NK-92 (cell line): ENCODE measurements at regions not wholly inside any gene's neighbourhood (a gene's known extent, or its start where the extent isn't known, plus 50 kb on each side); places are given as distances from the start of the nearest gene placed in this dataset.
"Not testable (repeated sequence)": the region's sequence is repeated elsewhere in the genome, so short reads cannot be mapped to it uniquely, and the experiment has no call there.

ENCODE experiments used
- DNase-seq: peaks from one replicate; lab custom pipeline; 2025; ENCODE audit not compliant: unreplicated experiment; lab: John Stamatoyannopoulos, UW

DNA sequence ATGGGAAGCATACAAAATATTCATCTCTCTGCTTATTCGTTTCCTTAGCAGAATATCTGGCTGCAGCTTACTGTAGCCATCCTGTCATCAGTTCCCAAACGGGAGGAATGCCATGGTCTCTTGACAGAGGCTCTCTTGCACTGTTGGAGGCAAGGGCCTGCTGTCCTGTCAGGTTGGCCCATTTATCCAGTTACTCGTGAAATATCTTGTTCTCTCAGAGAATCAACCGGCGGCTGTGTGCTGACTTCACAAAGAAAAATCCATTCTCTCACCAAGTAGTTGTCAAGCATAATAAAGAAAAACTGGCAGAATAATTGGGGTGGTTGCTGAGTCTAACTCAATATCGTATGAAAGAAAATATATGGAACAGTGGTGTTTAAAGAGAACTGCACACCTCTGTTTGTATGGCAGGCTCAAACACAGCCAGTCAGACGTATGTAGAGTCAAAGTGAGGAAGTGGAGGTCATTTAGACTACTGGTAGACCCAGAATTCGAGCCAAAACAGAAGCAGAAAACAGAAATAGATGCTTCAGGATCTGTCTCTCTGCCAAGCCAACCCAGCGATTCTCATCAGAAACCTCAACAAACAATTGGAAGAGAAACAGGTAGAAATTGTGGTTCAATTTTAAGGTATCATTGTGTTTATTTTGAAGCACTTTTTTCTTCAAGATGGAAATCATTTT lies 349.2 kb upstream of the PRKCQ start:
- no peak for DNase-seq

DNA sequence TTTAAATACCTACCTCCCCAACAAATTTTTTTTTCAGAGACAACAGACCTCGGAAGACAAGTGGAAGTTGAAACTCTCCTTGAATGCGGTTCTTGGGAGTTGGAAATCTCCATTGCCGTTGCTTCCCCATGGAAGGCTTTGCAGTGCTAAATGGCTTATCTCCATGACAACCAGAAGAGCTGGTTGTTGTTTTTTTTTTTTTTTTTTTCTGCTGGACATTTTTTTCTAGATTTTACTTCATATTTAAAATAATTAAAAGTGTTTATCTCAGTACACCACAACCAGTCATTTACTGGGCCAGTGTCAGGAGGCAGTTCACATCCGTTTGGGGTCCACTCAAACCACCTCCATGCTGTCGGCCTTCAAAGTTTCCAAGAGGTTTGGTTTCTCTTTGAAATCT lies 348.5 kb upstream of the PRKCQ start:
- no peak for DNase-seq

DNA sequence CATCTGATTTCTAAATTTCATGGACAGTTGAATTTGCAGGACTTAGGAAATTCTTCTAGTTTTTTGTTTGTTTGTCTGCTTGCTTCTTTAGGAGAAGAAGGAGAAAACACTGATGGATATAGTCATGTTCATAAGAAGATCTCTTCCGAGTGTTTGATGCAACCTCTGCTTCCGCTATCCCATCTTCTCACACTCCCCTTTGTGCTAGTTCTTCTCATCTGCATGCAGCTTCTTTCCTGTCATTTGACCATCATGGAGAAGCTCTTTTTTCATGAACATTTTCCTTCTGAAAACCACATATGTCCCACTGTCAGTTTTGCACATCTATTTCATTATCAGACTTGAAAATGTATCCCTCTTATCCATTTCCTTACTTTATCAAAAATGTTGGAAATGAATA lies 346.9 kb upstream of the PRKCQ start:
- DNase-seq: no peak

DNA sequence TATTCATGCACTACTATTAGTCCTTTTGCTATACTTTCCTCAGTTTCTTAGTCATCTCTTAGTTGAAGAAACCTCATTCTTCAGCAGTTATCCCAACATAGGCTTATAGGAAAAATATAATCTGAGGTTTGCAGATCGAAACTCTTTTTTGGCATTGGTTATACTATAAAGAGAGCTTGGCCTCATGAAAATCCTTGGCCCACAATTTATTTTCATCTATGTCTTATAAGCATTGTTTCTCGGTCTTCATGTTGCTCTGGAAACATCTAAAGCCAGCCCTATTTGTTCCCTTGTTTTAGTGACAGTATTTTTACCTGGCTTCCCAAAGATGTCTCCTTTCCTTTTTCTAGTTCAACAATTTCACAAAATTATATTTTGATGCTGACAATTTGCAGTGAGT lies 345.1 kb upstream of the PRKCQ start:
- DNase-seq: no peak

DNA sequence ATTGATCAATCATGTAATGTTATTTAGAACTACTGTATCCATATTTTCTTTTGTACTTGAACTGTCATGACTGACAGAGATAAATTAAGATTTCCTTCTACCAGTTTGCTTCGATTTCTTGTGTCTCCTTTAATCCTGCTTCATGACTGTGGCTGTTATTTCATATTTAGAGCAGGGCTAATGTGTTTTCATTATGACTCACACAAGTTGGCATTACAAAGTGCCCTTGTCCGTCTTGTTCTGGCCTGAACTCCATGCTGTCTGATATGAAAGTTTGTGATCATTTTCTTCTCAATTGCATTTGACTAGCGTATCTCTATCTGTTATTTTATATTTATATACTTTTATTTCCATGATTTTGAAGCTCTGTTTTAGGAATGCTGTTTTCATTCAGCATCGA lies 344.1 kb upstream of the PRKCQ start:
- no peak for DNase-seq

DNA sequence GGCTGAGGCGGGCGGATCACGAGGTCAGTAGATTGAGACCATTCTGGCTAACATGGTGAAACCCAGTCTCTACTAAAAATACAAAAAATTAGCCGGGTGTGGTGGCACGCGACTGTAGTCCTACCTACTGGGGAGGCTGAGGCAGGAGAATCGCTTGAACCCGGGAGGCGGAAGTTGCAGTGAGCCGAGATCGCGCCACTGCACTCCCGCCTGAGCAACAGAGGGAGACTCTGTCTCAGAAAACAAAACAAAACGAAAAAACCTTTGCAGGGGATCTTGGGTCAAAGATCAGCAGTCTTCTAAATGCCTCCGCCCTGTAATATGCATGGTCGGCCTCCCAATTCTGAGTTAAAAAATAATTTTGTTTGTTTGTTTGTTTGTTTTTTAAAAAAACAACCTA lies 340.9 kb upstream of the PRKCQ start:
- DNase-seq: not testable (repeated sequence)

DNA sequence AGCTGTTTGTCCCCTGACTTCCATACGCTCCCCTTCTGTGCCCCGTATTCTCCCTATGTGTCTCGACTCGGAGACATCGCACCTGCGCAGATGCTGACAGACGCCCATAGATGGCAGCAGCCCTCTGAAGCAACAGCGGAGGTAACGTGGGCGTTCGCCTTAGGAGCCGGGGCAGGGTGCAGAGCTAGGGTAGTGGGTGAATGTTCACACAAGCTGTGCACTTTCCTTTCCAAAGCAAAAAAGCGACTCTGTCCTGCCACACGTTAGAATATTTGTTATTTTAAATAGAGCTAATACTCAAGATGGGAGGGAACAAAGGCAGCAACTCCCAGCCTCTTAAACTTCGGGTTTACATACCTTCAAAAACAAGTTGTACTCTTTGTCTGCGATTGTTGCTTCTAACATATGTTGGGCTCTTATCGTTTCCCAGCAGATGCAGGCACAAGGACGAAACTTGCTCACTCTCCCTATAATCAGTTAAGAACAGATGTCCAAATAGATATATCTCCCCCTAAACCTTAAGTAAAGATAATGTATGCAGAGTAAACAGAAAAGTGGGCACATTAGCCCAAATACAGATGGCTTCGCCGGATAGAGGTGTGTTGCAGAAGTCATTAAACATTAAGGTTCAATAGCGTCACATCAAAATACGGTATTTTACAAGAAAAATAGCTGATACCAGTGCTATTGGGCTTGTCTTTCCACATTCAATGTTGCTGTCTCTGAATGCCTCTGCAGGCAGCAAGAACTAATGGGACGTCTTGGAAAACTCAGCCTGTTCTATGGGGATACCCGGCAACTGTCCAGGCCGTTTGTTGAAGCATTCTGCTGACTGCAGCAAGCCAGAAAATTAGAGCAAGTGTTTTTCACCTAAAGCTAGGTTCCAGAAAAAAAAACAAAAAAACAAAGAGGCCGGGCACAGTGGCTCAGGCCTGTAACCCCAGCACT lies 340.3 kb upstream of the PRKCQ start:
- no peak for DNase-seq

DNA sequence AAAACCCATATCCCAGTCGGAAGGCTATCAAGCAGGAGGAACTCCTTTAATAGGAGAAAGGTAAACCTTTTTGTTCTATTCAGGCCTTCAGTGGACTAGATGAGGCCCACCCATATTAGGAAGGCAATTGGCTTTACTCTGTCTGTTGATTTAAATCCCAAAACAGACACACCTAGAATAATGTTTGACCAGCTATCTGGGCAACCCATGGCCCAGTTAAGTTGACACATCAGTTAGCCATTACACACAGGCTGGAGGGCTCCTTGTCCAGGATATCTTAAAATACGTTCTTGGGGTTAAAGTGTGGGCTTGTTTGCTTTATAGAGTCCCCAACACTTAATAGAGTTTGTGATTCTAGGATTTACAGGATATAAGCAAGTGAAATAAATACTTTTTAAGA lies 339.0 kb upstream of the PRKCQ start:
- no peak for DNase-seq

DNA sequence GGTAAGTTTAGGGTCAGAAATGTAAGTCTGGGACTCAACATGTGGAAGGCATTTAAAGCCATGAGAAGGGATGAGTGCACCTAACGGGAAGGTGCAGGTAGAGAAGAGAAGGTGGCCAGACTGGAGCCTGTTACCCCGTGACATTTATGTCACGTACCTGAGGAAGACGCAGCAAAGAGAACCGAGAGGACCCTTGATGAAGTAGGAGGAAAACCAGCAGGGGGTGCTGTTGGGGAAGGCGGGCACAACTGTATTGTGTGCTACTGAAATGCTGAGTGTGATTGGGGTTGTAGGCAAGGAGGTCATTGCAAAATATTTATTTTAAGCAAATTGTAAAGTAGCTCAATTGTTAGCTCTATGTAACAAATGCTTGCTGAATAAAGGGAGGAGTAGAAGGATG lies 338.2 kb upstream of the PRKCQ start:
- no peak for DNase-seq

DNA sequence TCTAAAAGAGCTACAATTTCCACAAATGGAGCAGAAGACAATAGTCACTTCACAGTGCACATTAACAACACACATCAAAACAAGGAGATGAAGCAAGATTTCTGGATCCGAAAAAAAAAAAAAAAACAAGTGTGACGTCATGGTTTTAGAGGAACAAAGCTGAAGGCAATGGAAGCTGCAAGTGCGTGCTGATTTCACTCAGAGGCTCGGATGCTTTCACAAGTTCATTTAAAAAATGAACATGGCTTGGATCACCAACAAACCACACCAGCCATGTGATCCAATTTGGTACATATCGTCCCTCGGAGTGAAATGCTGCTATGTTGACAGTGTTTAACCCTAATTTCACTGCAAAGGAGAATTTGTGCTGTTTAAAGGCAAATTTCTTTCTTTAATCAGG lies 337.0 kb upstream of the PRKCQ start:
- no peak for DNase-seq

DNA sequence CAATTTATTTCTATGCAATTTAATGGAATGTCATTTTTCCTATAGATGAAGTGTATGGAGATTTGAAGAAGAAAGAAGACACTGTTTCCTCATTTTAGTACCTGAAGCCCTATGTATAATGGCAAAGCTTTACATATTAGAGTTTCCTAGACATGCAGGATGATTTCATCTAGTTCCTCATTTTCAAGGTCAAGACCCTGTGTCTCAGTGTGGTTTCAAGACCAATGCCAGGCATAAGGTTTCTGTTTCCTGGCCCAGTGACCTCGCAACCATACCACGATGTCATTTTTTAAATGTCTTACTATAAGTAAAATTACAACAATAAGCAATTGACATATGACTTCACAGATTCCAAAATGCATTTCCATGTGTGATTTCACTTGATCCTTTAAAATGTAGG lies 336.5 kb upstream of the PRKCQ start:
- DNase-seq: no peak

DNA sequence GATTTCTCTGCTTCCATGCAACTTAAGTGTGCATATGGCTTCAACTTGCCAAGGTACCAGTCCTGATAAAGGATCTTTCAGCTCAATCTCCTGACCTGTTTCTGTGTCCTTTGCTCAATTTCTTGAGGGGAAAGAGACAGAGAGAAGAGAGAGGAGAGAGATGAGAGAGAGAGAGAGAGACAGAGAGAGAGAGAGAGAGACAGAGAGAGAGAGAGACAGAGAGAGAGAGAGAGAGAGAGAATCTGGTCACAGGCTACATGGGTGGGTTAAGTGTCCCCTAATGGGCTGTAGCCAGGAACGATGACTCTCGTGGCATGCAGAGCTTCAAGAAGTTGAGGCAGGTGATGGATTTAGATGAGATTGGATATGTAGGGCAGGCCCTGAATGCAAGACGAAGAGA lies 335.2 kb upstream of the PRKCQ start:
- DNase-seq: no peak

DNA sequence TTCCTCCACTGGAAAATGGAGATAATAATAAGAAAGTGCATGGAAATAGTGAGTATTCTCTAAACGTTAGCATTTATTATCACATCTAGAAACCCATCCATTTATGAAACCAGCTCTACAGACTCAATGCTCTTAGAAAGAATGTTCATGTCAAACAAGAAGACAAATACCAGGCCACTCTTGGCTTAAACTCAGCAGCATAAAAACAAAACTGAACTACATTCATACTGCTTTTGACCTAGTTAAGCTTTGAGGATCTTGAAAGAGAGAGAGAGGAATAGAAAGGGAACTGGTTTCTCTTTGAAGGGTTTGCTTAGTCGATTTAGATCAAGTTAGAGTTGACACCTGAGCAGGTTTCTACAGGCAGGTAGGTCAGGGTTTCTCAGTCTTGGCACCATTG lies 332.9 kb upstream of the PRKCQ start:
- DNase-seq: no peak

DNA sequence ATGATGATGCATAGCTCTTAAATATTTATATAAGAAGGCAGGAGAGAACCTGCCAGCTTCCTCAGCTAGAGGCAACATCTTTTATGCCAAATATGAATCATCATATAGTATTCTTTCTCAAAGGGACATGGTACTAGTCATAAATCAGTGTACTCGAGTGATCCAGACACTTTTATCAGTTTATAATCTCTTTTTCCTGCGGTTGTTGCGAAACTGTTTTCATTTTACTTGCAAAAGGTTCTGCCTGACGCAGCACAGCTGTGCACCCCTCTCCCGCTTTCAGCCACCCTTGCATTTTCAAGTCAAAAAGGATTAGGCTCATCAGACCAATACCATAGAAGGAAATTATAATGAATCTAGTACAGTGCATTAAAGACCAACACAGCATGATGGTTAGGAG lies 332.3 kb upstream of the PRKCQ start:
- no peak for DNase-seq

DNA sequence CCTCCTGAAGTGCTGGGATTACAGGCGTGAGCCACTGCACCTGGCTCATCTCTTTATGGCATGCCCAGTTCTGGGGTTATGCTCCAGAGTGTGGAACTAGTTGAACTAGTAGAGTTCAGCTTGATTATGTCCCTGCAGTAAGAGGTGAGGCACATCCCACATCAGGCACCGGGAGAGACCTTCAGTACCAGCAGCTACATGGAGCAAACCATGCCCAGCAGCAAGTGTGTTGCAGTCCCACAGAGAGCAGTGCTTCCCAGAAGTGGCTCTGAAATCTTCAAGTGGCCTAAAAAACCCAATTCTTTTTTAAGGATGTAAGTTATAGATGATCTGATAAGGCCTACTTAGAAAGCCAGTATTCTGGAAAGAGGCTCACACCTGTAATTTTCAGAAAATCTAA lies 331.9 kb upstream of the PRKCQ start:
- no peak for DNase-seq

DNA sequence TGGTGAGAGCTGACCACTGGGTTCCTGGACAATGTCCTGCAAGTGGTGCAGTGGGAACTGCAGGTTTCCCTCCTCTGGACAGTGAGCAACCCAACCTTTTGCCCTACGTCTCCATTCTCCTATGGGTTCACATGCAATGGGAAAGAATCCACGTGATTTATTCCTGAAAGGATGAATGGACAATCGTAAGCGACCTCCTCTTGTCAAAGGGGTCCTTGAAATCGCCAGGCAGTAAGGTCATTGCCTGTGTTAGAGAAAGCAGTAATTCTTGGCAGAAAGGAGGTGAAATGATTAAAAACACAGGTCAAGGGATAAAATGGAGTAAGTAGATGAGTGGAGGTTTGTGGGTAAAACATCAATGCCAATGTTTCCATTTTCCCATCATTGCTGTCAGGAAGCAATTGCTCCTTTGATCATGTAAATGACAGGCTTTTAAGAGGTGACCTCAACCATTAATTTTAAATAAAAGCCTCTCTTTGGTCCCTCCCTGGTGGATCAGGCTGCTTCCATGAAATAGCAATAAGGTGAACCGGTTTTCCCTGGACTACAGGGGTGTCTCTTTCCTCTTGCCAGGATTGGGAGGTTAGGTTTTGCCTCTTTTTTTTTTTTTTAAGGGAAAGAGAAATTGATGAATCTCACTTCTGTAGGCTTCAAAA lies 330.0 kb upstream of the PRKCQ start:
- no peak for DNase-seq

DNA sequence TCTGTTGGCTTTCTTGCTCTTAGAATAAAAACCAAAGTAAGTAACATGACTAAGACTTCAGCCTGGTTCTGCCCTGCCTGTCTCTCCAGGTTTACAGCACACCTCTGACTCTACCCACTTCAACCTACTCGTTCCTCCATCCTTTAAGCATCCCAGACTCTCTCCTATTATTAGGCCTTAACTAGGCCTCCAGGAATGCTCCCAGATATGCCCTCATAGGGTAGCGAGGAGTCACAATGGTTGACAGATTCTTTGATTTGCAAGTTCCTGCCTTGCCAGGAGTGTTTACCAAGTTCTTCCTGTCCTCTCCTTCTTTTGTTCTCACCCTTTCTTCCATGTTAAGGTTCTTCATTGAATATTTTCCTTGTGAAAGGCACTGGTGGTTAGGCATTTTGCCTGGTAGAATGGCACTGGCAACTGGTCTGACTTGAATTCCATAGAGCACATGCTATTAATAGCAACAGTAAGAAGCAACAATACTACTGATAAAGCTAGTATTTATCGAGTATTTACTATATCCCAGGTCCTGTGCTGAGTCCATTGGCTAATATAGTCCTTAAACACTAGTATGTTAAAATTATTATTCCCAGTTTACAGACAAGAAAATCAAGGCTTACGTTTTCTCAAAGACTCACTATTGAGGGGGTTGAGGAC lies 327.9 kb upstream of the PRKCQ start:
- no peak for DNase-seq

DNA sequence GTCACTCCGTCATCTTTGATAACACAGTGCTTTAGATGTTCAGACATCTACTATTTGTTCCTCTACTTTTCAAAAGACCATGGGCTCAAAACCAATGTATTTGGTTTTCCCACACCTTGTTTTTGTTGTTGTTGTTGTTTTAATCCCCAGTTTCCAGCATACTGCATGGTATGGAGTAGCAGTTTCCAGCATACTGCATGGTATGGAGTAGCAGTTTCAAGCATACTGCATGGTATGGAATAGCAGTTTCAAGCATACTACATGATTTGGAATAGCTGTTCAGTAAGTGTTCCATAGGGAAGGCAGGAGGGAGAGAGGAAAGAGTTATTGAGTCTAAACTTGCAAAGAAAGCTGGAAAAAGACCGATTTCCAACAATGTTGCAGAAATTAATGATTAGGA lies 314.3 kb upstream of the PRKCQ start:
- no peak for DNase-seq

DNA sequence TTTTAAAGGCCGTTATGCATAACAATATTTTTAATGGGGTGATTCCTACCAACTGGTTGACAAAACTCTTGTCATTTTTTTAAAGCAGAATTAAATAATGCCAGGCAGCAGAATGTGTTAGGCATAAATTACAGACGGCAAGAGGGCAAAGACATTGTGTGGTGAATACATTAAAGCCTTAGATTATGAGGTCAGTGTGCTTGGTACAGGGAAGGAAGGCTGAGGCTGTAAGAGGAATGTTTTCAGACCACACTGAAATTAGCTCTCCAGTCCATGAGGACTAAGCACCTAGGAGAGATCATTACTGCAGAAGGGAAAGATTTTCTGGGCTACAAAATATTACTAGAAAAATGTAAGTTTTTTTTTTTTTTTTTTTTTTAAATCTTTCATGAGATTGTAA lies 312.8 kb upstream of the PRKCQ start:
- DNase-seq: no peak

DNA sequence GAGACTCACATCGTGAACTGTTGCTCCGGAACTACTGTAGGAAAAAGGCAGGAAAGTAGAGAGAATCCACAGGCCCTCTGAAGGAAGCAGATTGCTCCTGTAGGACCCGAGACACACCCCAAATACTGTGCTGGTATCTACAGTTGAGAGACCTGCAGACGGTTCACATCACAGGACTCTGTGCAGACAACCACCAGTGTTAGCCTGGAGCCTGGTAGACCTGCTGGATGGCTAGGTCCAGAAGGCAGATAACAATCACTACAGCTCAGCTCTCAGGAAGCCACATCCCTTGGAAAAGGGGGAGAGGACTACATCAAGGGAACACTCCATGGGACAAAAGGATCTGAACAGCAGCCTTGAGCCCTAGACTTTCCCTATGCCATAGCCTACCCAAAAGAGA lies 311.8 kb upstream of the PRKCQ start:
- DNase-seq: no peak

DNA sequence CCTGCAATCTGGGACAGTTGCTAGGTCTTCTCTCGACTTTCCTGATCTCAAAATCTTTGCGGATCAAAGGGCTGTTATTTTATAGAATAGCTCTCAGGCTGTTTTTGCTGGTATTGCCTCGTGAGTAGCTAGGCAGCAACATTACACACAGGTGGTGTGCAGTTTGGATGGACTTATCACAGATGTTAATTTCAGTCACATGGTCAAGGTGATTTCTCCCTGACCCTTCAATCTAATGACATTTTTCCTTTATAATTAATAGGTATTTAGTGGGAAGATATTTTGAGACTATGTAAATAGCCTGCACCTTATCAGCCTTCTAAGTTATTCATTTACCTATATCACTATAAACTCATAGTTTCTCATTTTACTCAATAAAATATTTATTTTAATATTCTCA lies 309.6 kb upstream of the PRKCQ start:
- DNase-seq: no peak

DNA sequence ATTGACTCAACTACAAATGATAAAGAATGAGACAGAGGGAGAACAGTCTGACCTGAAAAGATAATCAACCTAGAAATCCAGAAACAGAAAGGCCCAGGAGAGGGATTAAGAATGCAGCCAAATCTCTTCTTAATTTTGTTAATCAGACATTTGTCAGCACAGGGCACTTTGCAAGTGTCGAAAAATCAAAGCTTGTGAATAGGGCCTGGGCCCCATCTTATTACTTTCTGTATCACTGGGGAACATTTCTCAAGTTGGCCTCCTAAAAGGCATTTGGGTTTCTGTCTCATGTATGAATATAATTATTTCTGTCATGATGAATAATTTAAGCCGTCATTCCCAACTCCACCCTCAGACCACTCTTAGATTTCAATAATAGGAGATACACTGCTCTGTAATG lies 308.4 kb upstream of the PRKCQ start:
- DNase-seq: no peak
